ENCODE measurements at regions not wholly inside any gene's neighbourhood (a gene's known extent, or its start where the extent isn't known, plus 50 kb on each side); places are given as distances from the start of the nearest gene placed in this dataset.

DNA sequence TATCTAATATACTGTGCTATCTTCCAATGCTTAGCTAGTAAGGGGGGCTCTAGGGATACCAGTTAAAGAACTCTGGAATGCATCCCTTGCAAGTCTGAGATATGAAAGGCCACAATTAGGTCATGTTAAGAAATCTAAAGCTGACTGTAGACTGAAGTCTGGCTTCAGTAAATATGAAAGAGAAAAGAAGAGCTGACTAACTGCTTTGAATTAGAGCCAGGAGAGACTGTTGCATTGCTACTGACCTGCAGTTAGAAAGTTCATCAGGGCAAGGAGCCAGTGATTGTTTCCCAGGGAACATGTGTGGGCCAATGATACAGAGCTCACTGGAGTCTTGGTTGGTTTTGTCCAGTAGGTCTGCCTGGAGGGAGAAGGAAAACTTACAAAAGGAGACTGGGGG is 472.1 kb upstream of the TNC start:
- H3K4me1 ChIP-seq = peaks cover 0 to 5% (median 4%) of the 10 kb centered on the region in 3 donors
- H3K36me3 ChIP-seq = no peaks in the 10 kb centered on the region
- ATAC-seq = no peak
- no peak for TF ChIP-seq EP300 (IDR thresholded peaks at IDR 0.05)
- no peak for TF ChIP-seq POLR2A (IDR thresholded peaks at IDR 0.05)
- no peak for TF ChIP-seq POLR2AphosphoS5 (IDR thresholded peaks at IDR 0.05)
- TF ChIP-seq, protein P1, sequence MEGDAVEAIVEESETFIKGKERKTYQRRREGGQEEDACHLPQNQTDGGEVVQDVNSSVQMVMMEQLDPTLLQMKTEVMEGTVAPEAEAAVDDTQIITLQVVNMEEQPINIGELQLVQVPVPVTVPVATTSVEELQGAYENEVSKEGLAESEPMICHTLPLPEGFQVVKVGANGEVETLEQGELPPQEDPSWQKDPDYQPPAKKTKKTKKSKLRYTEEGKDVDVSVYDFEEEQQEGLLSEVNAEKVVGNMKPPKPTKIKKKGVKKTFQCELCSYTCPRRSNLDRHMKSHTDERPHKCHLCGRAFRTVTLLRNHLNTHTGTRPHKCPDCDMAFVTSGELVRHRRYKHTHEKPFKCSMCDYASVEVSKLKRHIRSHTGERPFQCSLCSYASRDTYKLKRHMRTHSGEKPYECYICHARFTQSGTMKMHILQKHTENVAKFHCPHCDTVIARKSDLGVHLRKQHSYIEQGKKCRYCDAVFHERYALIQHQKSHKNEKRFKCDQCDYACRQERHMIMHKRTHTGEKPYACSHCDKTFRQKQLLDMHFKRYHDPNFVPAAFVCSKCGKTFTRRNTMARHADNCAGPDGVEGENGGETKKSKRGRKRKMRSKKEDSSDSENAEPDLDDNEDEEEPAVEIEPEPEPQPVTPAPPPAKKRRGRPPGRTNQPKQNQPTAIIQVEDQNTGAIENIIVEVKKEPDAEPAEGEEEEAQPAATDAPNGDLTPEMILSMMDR (IDR thresholded peaks at IDR 0.05) = no peak
- no peak overlapping the region for H3K27ac ChIP-seq
- H3K9me3 ChIP-seq = peaks cover 0 to 9% (median 0%) of the 10 kb centered on the region in 3 donors
- no peak overlapping the region for H3K4me3 ChIP-seq
- H3K27me3 ChIP-seq = no peaks in the 10 kb centered on the region

DNA sequence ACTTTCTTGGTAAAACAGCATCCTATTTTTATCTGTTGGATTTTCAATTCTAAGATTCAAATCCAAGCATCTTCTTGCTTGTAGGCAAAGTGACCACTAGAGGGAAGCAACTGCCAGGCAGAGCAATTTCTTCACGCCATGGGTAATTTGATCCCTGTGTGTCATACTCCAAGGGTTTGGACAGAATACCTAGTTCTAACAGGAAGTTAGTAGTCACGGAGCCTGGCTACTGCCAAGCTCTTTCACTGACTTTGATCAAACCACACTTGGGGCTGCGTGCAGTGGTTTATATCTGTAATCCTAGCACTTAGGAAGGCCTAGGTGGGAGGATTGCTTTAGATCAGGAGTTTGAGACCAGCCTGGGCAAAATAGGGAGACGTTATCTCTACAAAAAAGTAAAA is 473.6 kb upstream of the TNC start:
- no peaks in the 10 kb centered on the region for H3K36me3 ChIP-seq
- peak; percentile 91 for ATAC-seq
- WGBS, 2 donors (ENCODE audit: low coverage in 1 of 2) = 25% methylated on average over 4 of the region's 4 CpGs; no CpG with 5 or more reads in 1 of the 2 donors
- H3K4me1 ChIP-seq = peaks cover 0 to 5% (median 4%) of the 10 kb centered on the region in 3 donors
- peak overlapping the region in 2 of 4 donors; percentile 2 to 35 for H3K27ac ChIP-seq
- H3K27me3 ChIP-seq = peaks cover 5% of the 10 kb centered on the region
- H3K9me3 ChIP-seq = peaks cover 0 to 9% (median 0%) of the 10 kb centered on the region in 3 donors
- TF ChIP-seq POLR2AphosphoS5 (IDR thresholded peaks at IDR 0.05) (peak; percentile 28), EP300 (IDR thresholded peaks at IDR 0.05) (no peak)
- TF ChIP-seq, protein P1 (IDR thresholded peaks at IDR 0.05) = peak; percentile 28 to 82 (median 62)
- no peak overlapping the region for H3K4me3 ChIP-seq

DNA sequence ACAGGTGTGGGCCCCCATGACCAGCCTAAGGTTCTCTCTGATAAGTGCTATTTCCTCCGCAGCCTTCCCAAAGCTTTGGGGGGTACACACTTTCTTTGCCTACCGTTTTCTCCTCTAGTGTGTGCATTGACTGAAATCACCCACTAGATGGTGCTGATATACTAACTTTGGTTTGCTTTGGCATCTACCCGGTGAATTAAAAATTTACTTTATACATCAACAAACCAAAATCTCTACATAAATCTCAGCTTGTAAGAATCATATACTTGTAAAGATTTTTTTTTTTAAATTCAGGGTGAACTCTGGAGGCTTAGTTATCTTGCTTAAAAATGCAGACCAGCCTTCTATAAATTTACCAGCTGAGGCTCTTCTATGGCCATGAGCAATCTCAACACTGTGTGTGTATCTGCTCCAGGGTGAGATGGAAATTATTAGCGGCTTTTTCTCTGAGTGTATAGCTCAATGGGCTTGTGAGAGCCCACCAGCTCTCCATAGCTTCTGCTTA is 475.7 kb upstream of the TNC start:
- Histone ChIP-seq H3K36me3 (no peaks in the 10 kb centered on the region), H3K4me3 (no peak overlapping the region), H3K27me3 (peaks cover 5% of the 10 kb centered on the region), H3K9me3 (peaks cover 0 to 9% (median 0%) of the 10 kb centered on the region in 3 donors), H3K4me1 (peaks cover 0 to 5% (median 4%) of the 10 kb centered on the region in 3 donors), H3K27ac (no peak overlapping the region)
- no peak for ATAC-seq
- WGBS, 2 donors (ENCODE audit: low coverage in 1 of 2) = 9 to 33% methylated on average over 2 to 4 of the region's 4 CpGs
- TF ChIP-seq, protein P1 (IDR thresholded peaks at IDR 0.05) = peak; percentile 45 to 82 (median 76)
- no peak for TF ChIP-seq EP300 (IDR thresholded peaks at IDR 0.05)

DNA sequence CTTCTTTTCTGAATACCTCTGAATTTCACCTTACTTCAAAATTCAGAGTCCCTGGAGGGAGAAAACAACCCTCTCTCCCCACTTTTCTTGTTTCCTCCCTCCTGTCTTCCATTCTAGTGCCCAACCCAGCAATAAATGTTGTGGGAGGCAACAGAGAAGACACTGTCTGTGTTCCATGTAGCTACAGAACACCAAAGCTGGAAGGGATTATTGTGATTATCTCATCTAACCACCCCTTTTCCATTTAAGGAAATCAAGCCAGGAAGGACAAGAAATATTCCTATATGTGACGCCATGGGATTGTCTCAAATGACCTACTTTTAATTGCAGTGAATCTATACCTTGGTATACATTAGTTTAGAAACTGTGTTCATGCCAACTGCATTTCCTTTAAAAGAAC is 476.6 kb upstream of the TNC start:
- WGBS, 2 donors (ENCODE audit: low coverage in 1 of 2) = 57 to 79% methylated on average over 1 of the region's 1 CpG
- no peak overlapping the region for H3K4me3 ChIP-seq
- H3K4me1 ChIP-seq = peaks cover 0 to 5% (median 4%) of the 10 kb centered on the region in 3 donors
- H3K9me3 ChIP-seq = peaks cover 0 to 3% (median 0%) of the 10 kb centered on the region in 3 donors
- no peaks in the 10 kb centered on the region for H3K36me3 ChIP-seq
- ATAC-seq = no peak
- peaks cover 5% of the 10 kb centered on the region for H3K27me3 ChIP-seq
- no peak overlapping the region for H3K27ac ChIP-seq
- no peak for TF ChIP-seq POLR2AphosphoS5 (IDR thresholded peaks at IDR 0.05)
- TF ChIP-seq POLR2A (IDR thresholded peaks at IDR 0.05) = no peak

DNA sequence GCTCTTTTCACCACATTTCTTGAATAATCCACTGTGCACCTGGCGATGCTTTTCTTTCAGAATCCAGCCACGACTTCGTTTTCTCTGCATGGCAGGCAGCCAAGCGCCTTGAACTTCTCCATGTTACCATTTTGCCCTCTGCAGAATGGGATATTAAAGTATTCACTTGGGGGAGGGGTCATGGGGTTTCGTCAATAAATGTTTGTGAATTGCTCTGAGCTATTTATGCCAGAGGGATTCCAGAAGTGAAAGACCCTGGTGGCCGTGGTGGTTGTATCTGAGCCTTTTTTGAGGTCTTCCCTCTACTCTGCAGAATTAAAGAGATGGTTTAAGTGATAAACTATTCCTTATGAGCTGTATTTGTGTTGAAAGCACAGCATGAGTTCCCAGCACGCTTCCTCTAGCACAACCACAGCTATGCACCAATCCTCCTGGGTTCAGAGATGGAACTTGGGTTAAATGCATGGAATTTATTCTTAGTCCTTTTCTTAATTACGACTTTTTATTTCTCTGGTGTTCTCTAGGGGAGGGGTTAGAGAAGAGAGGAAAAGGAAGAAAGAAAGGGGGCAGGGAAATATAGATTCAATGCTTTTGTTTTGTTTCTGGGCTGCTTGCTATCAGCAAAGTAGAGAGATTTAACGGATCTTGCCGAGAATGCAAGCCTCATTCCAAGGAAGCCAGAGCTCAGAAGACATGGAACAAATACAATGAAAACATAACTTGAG is 478.2 kb upstream of the TNC start:
- Histone ChIP-seq H3K36me3 (no peaks in the 10 kb centered on the region), H3K27ac (no peak overlapping the region), H3K4me1 (peaks cover 0 to 5% (median 4%) of the 10 kb centered on the region in 3 donors), H3K27me3 (peaks cover 5% of the 10 kb centered on the region), H3K9me3 (no peaks in the 10 kb centered on the region), H3K4me3 (no peak overlapping the region)
- TF ChIP-seq EP300 (IDR thresholded peaks at IDR 0.05) (no peak), POLR2A (IDR thresholded peaks at IDR 0.05) (no peak), POLR2AphosphoS5 (IDR thresholded peaks at IDR 0.05) (no peak)
- TF ChIP-seq, protein P1 (IDR thresholded peaks at IDR 0.05) = no peak
- 54% methylated on average over 4 to 7 of the region's 10 CpGs for WGBS, 2 donors (ENCODE audit: low coverage in 1 of 2)
- no peak for ATAC-seq
